ENCODE measurements at regions not wholly inside any gene's neighbourhood (a gene's known extent, or its start where the extent isn't known, plus 50 kb on each side); places are given as distances from the start of the nearest gene placed in this dataset.

DNA sequence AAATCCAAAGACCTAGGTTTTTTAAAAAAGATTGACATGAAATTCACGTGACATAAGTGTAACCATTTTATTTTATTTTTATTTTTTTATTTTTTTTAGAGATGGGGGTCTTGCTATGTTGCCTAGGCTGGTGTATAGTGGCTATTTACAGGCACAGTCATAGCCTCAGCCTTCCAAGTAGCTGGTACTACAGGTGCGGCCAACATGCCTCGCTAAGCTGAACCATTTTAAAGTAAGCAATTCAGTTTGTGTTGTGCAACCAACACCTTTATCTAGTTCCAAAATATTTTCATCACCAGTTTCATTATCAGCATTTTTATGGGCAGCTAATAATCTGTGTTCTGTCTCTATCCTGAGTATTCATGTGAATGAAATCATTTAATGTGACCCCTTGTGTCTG lies 107.5 kb upstream of the ENPEP start:
- H3K4me3 ChIP-seq (replicated peaks in 1 of 4; ENCODE audit: control extremely low read depth in 1 of 4, insufficient read depth in 1 of 4, low read depth in 3 of 4, low read length in 4 of 4) = no peak overlapping the region
- DNase-seq (ENCODE audit: low read depth in 2 of 2) = no peak
- H3K79me2 ChIP-seq (ENCODE audit: control insufficient read depth, insufficient read depth, low read length) = no peaks in the 10 kb centered on the region
- TF ChIP-seq, protein P1, sequence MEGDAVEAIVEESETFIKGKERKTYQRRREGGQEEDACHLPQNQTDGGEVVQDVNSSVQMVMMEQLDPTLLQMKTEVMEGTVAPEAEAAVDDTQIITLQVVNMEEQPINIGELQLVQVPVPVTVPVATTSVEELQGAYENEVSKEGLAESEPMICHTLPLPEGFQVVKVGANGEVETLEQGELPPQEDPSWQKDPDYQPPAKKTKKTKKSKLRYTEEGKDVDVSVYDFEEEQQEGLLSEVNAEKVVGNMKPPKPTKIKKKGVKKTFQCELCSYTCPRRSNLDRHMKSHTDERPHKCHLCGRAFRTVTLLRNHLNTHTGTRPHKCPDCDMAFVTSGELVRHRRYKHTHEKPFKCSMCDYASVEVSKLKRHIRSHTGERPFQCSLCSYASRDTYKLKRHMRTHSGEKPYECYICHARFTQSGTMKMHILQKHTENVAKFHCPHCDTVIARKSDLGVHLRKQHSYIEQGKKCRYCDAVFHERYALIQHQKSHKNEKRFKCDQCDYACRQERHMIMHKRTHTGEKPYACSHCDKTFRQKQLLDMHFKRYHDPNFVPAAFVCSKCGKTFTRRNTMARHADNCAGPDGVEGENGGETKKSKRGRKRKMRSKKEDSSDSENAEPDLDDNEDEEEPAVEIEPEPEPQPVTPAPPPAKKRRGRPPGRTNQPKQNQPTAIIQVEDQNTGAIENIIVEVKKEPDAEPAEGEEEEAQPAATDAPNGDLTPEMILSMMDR (conservative IDR thresholded peaks at IDR 0.05 in 1 of 2, IDR thresholded peaks at IDR 0.05 in 1 of 2; ENCODE audit: low read depth in 1 of 2, low read length in 2 of 2) = no peak
- no peak for TF ChIP-seq EZH2 (IDR thresholded peaks at IDR 0.05; ENCODE audit: low read length, missing control alignments)
- H4K20me1 ChIP-seq (ENCODE audit: control insufficient read depth, extremely low read depth, insufficient read depth, low read length) = no peaks in the 10 kb centered on the region
- H3K9ac ChIP-seq (ENCODE audit: insufficient read depth, low read length) = no peak overlapping the region
- H3K27me3 ChIP-seq (ENCODE audit: control insufficient read depth, insufficient read depth, low read length) = no peaks in the 10 kb centered on the region
- no peak overlapping the region for H3K4me2 ChIP-seq (ENCODE audit: extremely low read depth, insufficient read depth, low read length)
- no peaks in the 10 kb centered on the region for H3K9me3 ChIP-seq (ENCODE audit: control insufficient read depth, insufficient read depth, low read depth, low read length)
- H3K4me1 ChIP-seq (ENCODE audit: control insufficient read depth, extremely low read depth, insufficient read depth, low read length) = no peaks in the 10 kb centered on the region
- no peaks in the 10 kb centered on the region for H3K36me3 ChIP-seq (ENCODE audit: control insufficient read depth, insufficient read depth, low read length)
- H2AFZ ChIP-seq (ENCODE audit: low read length) = no peak overlapping the region
- no peak overlapping the region for H3K27ac ChIP-seq (ENCODE audit: insufficient read depth, low read length)

DNA sequence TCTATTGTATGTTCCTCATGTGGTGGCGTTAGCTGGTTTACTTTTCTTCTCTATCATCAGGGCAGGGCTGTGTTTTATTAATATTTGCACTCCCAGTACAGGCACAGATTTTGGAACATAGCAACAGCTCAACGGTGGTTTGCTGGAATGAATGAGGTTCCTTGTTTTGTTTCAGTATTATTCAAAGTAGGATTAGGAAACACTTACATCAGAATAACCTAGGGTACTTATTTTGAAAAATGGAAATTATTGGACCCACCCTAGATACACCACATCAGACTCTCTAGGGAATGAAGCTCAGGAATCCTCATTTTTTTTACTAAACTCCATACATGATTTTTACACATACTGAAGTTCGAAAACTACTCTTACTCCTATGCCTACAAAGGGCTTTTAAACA lies 108.8 kb upstream of the ENPEP start:
- Histone ChIP-seq H3K27ac (ENCODE audit: insufficient read depth, low read length) (no peak overlapping the region), H3K79me2 (ENCODE audit: control insufficient read depth, insufficient read depth, low read length) (no peaks in the 10 kb centered on the region), H3K27me3 (ENCODE audit: control insufficient read depth, insufficient read depth, low read length) (no peaks in the 10 kb centered on the region), H3K4me3 (replicated peaks in 1 of 4; ENCODE audit: control extremely low read depth in 1 of 4, insufficient read depth in 1 of 4, low read depth in 3 of 4, low read length in 4 of 4) (no peak overlapping the region), H3K9ac (ENCODE audit: insufficient read depth, low read length) (no peak overlapping the region), H3K36me3 (ENCODE audit: control insufficient read depth, insufficient read depth, low read length) (no peaks in the 10 kb centered on the region), H2AFZ (ENCODE audit: low read length) (no peak overlapping the region), H3K4me2 (ENCODE audit: extremely low read depth, insufficient read depth, low read length) (no peak overlapping the region), H4K20me1 (ENCODE audit: control insufficient read depth, extremely low read depth, insufficient read depth, low read length) (no peaks in the 10 kb centered on the region), H3K4me1 (ENCODE audit: control insufficient read depth, extremely low read depth, insufficient read depth, low read length) (no peaks in the 10 kb centered on the region), H3K9me3 (ENCODE audit: control insufficient read depth, insufficient read depth, low read depth, low read length) (no peaks in the 10 kb centered on the region)
- DNase-seq (ENCODE audit: low read depth in 2 of 2) = no peak
- TF ChIP-seq, protein P1 (conservative IDR thresholded peaks at IDR 0.05 in 1 of 2, IDR thresholded peaks at IDR 0.05 in 1 of 2; ENCODE audit: low read depth in 1 of 2, low read length in 2 of 2) = no peak
- no peak for TF ChIP-seq EZH2 (IDR thresholded peaks at IDR 0.05; ENCODE audit: low read length, missing control alignments)

DNA sequence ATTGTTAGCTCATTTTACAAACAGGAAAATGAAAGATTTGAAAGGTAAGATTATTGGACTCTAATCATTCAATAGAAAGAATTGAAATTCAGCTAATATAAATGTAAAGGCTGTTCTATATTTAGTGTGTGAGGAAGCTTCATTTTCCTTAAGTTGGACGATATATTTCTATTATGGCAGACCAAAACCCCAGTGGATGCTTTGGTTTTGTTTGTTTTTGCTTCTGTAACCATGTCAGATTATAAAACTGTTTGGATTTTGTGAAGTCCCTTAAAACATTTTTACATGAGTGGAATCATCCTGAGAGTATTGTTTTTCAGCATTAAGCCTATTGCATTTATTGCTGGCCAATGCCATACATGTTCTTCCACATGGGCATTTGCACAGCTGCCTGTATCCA lies 110.2 kb upstream of the ENPEP start:
- Histone ChIP-seq H3K27ac (ENCODE audit: insufficient read depth, low read length) (no peak overlapping the region), H4K20me1 (ENCODE audit: control insufficient read depth, extremely low read depth, insufficient read depth, low read length) (no peaks in the 10 kb centered on the region), H3K9me3 (ENCODE audit: control insufficient read depth, insufficient read depth, low read depth, low read length) (no peaks in the 10 kb centered on the region), H3K4me3 (replicated peaks in 1 of 4; ENCODE audit: control extremely low read depth in 1 of 4, insufficient read depth in 1 of 4, low read depth in 3 of 4, low read length in 4 of 4) (no peak overlapping the region), H3K27me3 (ENCODE audit: control insufficient read depth, insufficient read depth, low read length) (no peaks in the 10 kb centered on the region), H3K4me2 (ENCODE audit: extremely low read depth, insufficient read depth, low read length) (no peak overlapping the region), H3K9ac (ENCODE audit: insufficient read depth, low read length) (no peak overlapping the region), H3K36me3 (ENCODE audit: control insufficient read depth, insufficient read depth, low read length) (no peaks in the 10 kb centered on the region), H3K79me2 (ENCODE audit: control insufficient read depth, insufficient read depth, low read length) (no peaks in the 10 kb centered on the region), H3K4me1 (ENCODE audit: control insufficient read depth, extremely low read depth, insufficient read depth, low read length) (no peaks in the 10 kb centered on the region), H2AFZ (ENCODE audit: low read length) (no peak overlapping the region)
- DNase-seq (ENCODE audit: low read depth in 2 of 2) = no peak
- TF ChIP-seq, protein P1 (conservative IDR thresholded peaks at IDR 0.05 in 1 of 2, IDR thresholded peaks at IDR 0.05 in 1 of 2; ENCODE audit: low read depth in 1 of 2, low read length in 2 of 2) = no peak
- no peak for TF ChIP-seq EZH2 (IDR thresholded peaks at IDR 0.05; ENCODE audit: low read length, missing control alignments)

Measured in fibroblast of lung (primary cell).